GM12874 (cell line): ENCODE measurements at regions not wholly inside any gene's neighbourhood (a gene's known extent, or its start where the extent isn't known, plus 50 kb on each side); places are given as distances from the start of the nearest gene placed in this dataset.

ENCODE experiments used
- TF ChIP-seq, protein P1 (sequence below): IDR thresholded peaks from 2 replicates; pipeline ENCODE4 v1.5.1; 2011; ENCODE audit warnings: low read depth, mild to moderate bottlenecking, control low read depth, low read length, moderate library complexity; ENCODE audit not compliant: insufficient read depth

DNA sequence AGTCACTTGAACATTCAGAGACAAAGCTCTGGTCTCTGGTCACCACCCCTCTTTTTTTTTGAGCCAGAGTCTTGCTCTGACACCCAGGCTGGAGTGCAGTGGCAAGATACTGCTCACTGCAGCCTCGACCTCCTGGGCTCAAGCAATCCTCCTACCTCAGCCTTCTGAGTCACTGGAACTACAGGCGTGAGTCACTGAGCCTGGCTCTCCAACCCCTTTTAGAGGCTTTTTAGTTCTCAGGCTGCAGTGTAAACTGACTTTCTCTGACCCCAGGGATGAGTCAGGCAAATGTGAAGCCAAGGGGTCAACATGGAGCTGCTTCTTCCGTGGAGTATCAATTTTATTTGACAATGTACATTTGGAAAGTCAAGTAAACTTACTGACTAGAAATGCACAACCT, 229.2 kb downstream of the PTTG2 start:
- TF ChIP-seq, protein P1, sequence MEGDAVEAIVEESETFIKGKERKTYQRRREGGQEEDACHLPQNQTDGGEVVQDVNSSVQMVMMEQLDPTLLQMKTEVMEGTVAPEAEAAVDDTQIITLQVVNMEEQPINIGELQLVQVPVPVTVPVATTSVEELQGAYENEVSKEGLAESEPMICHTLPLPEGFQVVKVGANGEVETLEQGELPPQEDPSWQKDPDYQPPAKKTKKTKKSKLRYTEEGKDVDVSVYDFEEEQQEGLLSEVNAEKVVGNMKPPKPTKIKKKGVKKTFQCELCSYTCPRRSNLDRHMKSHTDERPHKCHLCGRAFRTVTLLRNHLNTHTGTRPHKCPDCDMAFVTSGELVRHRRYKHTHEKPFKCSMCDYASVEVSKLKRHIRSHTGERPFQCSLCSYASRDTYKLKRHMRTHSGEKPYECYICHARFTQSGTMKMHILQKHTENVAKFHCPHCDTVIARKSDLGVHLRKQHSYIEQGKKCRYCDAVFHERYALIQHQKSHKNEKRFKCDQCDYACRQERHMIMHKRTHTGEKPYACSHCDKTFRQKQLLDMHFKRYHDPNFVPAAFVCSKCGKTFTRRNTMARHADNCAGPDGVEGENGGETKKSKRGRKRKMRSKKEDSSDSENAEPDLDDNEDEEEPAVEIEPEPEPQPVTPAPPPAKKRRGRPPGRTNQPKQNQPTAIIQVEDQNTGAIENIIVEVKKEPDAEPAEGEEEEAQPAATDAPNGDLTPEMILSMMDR: no peak

GRCh38 chr4:38190717-38191178, 230.6 kb downstream of the PTTG2 start:
- TF ChIP-seq, protein P1: no peak

DNA sequence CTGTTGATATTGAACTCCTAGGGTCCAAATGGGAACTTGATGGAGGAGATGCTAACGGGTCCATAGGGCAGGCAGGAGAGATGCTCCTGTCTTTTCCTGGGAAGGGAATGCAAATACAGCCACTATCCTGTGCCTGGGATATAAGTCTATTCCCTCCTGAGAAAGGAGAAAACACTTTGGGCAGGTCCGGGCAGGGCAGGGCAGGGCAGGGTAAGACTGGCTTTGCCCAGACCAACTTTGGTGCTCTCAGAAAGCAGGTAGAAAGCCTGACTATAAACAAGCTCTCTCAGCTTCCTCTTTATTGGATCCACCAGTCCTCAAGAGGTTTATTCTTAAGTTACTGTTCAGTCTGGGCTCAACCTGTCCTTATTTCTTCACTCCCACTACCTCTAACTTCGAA, 232.3 kb downstream of the PTTG2 start:
- TF ChIP-seq, protein P1: no peak

DNA sequence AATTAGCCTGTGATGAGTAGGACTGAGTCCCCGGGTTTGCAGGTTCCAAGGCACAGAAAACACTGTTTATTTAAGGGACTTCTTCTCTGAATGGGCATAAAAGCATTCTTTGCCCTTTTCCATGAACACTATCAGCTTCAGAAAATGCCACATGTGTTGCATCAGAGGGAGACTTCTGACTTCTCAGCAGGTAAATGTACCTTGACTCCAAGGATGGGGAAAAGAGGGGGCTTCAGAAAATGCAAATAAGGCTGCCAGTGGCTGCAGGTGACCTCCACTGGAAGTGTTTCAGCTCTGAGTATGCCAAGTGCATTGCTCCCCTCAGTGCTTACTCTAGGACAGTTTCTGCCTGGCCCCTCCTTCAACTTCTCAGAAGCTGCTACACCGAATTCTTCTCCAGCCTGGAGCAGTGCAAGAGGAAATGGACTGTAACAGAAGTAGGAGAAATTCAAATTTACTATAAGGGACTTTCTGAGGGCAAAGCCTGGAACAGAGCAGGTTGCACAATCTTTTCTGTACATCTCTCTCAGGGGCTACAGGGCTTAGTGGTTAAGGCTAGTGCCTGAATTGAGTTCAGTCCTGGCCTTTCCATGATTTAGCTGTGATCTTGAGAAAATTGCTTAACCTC, 233.2 kb downstream of the PTTG2 start:
- TF ChIP-seq, protein P1: no peak

GRCh38 chr4:38194047-38194602, 233.9 kb downstream of the PTTG2 start:
- TF ChIP-seq, protein P1: no peak

DNA sequence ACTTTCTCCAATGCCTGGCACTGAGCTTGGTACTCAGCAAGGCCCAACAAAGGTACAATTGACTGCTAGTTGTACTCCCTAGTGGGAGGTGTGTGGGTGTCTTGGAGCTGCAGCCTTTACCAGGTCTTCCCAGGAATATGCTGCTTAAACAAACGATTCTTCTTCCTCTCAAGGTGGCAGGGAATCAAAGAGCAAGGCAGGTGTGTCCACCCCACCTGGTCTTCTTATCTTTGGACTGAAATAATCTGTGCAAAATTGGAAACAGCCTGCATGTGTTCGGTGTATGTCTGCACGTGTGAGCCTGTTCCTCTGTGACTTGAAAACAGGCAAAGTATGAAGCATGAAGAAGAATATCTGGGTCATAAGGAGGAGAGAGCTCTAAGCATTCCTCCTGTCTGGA, 235.3 kb downstream of the PTTG2 start:
- TF ChIP-seq, protein P1: no peak

- TF ChIP-seq, protein P1: no peak
These were observed 235.7 kb downstream of the PTTG2 start for GRCh38 chr4:38195911-38196310.
